Osteocyte (in vitro differentiated cells): ENCODE measurements at regions not wholly inside any gene's neighbourhood (a gene's known extent, or its start where the extent isn't known, plus 50 kb on each side); places are given as distances from the start of the nearest gene placed in this dataset.

Experiments
- DNase-seq: peaks from one replicate; pipeline ENCODE4 v3.0.0; 2021; ENCODE audit warnings: mixed read lengths; ENCODE audit not compliant: unreplicated experiment; ENCODE audit errors: extremely low spot score
- H3K27ac Mint-ChIP-seq: one replicate; pipeline ENCODE4 v1.8.0; 2021; ENCODE audit warnings: mild to moderate bottlenecking, mixed read lengths; ENCODE audit not compliant: unreplicated experiment
- H3K27me3 Mint-ChIP-seq: one replicate; pipeline ENCODE4 v1.8.0; 2021; ENCODE audit warnings: mixed read lengths; ENCODE audit not compliant: unreplicated experiment
- H3K36me3 Mint-ChIP-seq: one replicate; pipeline ENCODE4 v1.8.0; 2021; ENCODE audit warnings: mixed read lengths; ENCODE audit not compliant: unreplicated experiment
- H3K4me1 Mint-ChIP-seq: one replicate; pipeline ENCODE4 v1.8.0; 2021; ENCODE audit warnings: mixed read lengths; ENCODE audit not compliant: unreplicated experiment
- H3K4me3 Mint-ChIP-seq: one replicate; pipeline ENCODE4 v1.8.0; 2021; ENCODE audit warnings: mild to moderate bottlenecking, moderate library complexity, mixed read lengths; ENCODE audit not compliant: unreplicated experiment
- H3K9me3 Mint-ChIP-seq: one replicate; pipeline ENCODE4 v1.8.0; 2021; ENCODE audit warnings: mixed read lengths; ENCODE audit not compliant: unreplicated experiment
- TF ChIP-seq, protein P1 (sequence below): fragments of 200-600 bp; sonication (generic); IDR thresholded peaks from 2 replicates; pipeline ENCODE4 v1.5.0; 2021; ENCODE audit warnings: antibody characterized with exemption, mild to moderate bottlenecking, moderate library complexity

DNA sequence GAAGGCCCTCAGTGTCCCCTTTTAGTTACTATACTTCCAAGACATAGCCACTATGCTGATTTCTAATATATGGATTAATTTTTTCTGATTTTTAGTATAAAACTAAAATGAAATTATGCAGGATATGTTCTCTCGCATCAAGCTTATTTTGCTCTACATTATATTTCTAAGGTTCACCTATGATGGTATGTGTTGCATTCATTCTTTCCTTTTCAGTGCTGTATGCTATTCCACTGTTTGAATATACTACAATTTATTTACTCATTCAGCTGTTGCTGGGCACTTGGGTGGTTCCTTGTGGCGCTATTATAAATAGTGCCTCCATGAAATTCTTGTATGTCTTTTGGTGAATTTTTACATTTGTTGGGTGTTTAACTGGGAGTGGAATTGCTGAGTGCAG lies 230.3 kb downstream of the ATG4C start:
- Mint-ChIP-seq H3K4me3 (no peak overlapping the region), H3K9me3 (no peaks in the 10 kb centered on the region), H3K36me3 (no peaks in the 10 kb centered on the region), H3K27ac (no peak overlapping the region), H3K4me1 (peaks cover 6% of the 10 kb centered on the region), H3K27me3 (peaks cover 5% of the 10 kb centered on the region)
- DNase-seq: no peak
- TF ChIP-seq, protein P1, sequence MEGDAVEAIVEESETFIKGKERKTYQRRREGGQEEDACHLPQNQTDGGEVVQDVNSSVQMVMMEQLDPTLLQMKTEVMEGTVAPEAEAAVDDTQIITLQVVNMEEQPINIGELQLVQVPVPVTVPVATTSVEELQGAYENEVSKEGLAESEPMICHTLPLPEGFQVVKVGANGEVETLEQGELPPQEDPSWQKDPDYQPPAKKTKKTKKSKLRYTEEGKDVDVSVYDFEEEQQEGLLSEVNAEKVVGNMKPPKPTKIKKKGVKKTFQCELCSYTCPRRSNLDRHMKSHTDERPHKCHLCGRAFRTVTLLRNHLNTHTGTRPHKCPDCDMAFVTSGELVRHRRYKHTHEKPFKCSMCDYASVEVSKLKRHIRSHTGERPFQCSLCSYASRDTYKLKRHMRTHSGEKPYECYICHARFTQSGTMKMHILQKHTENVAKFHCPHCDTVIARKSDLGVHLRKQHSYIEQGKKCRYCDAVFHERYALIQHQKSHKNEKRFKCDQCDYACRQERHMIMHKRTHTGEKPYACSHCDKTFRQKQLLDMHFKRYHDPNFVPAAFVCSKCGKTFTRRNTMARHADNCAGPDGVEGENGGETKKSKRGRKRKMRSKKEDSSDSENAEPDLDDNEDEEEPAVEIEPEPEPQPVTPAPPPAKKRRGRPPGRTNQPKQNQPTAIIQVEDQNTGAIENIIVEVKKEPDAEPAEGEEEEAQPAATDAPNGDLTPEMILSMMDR: no peak

DNA sequence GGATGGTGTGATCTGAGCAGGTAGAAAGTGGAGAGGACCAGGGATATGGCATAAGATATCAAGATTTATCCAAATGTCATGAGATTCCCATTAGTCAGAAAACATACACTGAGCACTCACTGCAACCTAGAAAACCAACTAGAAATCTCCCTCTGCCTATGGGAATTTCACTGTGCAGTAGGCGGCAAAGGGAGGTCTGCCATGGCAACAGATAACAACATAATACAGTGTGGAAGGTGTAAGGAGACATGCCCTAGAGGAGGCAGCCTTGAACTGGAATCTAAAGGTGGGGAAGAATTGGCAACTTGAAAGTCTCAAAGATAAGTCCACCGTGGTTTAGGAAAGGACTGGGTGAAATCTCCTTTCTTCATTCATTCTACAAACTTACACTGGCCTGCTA lies 238.4 kb downstream of the ATG4C start:
- Mint-ChIP-seq H3K27ac (no peak overlapping the region), H3K4me3 (no peak overlapping the region), H3K9me3 (no peaks in the 10 kb centered on the region), H3K4me1 (no peaks in the 10 kb centered on the region), H3K27me3 (peaks cover 12% of the 10 kb centered on the region), H3K36me3 (no peaks in the 10 kb centered on the region)
- TF ChIP-seq, protein P1: no peak
- no peak for DNase-seq

DNA sequence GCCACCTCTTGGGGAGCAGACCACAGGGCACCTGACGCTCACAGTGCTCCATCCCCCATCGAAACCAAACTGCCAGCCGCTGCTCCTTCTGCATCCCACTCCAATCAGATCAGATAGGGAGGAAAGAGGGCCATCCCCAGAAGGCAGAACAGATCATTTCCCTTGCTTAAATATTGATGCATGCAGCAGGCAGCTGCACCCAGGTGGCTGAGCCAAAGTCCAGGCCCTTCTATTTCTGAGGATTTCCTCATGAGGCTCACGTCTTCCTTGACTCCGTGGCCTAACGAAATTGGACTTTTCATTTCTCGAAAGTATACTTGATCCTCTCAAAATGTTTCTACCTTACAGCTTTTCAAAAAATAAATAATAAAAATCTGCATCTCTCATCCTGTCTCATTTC lies 239.2 kb downstream of the ATG4C start:
- Mint-ChIP-seq H3K4me3 (no peak overlapping the region), H3K27ac (no peak overlapping the region), H3K4me1 (no peaks in the 10 kb centered on the region), H3K36me3 (no peaks in the 10 kb centered on the region), H3K9me3 (no peaks in the 10 kb centered on the region), H3K27me3 (peaks cover 9% of the 10 kb centered on the region)
- TF ChIP-seq, protein P1: no peak
- no peak for DNase-seq

DNA sequence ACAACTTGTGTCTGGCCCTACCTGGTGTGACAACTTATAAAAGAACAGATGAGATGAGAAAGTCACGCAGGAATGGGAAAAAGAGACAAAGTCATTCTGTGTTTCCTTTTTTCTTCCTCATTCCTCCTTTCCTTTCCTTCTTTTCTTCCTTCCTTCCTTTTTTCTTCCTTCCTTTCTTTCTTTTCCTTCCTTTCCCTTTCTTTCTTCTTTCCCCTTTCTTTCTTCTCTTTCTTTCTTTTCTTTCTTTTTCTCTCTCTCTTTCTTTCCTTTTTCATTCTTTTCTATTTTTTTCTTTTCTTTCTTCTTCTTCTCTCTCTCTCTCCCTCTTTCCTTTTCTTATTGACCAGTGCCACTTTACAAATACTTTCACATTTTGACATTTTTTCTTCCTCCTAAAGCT lies 239.7 kb downstream of the ATG4C start:
- no peaks in the 10 kb centered on the region for H3K4me1 Mint-ChIP-seq
- DNase-seq: no peak
- no peaks in the 10 kb centered on the region for H3K9me3 Mint-ChIP-seq
- no peak overlapping the region for H3K27ac Mint-ChIP-seq
- no peaks in the 10 kb centered on the region for H3K36me3 Mint-ChIP-seq
- TF ChIP-seq, protein P1: no peak
- H3K4me3 Mint-ChIP-seq: no peak overlapping the region
- H3K27me3 Mint-ChIP-seq: peaks cover 8% of the 10 kb centered on the region

DNA sequence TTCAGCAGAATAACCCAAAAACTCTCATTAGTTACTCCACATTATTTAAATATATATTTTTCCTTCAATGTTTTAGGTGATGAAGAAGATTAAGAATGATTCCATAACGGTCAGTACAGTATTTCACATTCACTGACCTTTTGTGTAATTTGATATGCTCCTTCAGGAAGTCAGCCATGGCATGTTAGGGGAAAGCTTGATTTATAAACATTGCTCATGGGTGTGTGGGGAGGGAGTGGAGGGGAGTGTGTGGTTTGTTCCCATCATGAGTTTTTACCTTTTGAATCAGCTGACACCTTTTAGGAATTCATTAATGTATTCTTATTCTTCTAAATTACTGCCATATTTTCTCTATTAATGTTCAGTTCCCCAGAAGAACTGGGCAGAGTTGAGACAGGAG lies 240.2 kb downstream of the ATG4C start:
- TF ChIP-seq, protein P1: no peak
- H3K27me3 Mint-ChIP-seq: peaks cover 8% of the 10 kb centered on the region
- no peaks in the 10 kb centered on the region for H3K36me3 Mint-ChIP-seq
- no peak for DNase-seq
- no peak overlapping the region for H3K27ac Mint-ChIP-seq
- no peaks in the 10 kb centered on the region for H3K4me1 Mint-ChIP-seq
- H3K9me3 Mint-ChIP-seq: no peaks in the 10 kb centered on the region
- no peak overlapping the region for H3K4me3 Mint-ChIP-seq
